Activated CD8-positive, alpha-beta memory T cell treated with anti-CD3 and anti-CD28 coated beads, Interleukin-2, amount 50 U/mL, for 48 hours (primary cell): ENCODE measurements at regions not wholly inside any gene's neighbourhood (a gene's known extent, or its start where the extent isn't known, plus 50 kb on each side); places are given as distances from the start of the nearest gene placed in this dataset.

ENCODE experiments used
- DNase-seq: peaks from one replicate; pipeline ENCODE4 v3.0.0-alpha.2; 2020

GRCh38 chr22:48804811-48805301 is 1022.8 kb downstream of the BRD1 start:
- DNase-seq = no peak

- no peak for DNase-seq
Observed at GRCh38 chr22:48803948-48804810, 1023.5 kb downstream of the BRD1 start.

GRCh38 chr22:48803171-48803947 is 1024.3 kb downstream of the BRD1 start:
- no peak for DNase-seq

GRCh38 chr22:48802576-48802975 is 1025.1 kb downstream of the BRD1 start:
- no peak for DNase-seq

- no peak for DNase-seq
Observed at GRCh38 chr22:48800886-48801607, 1026.6 kb downstream of the BRD1 start.

GRCh38 chr22:48800036-48800885 is 1027.4 kb downstream of the BRD1 start:
- no peak for DNase-seq

GRCh38 chr22:48799227-48799970 is 1028.3 kb downstream of the BRD1 start:
- DNase-seq = no peak

GRCh38 chr22:48798281-48799226 is 1029.1 kb downstream of the BRD1 start:
- no peak for DNase-seq

GRCh38 chr22:48797731-48798130 is 1029.9 kb downstream of the BRD1 start:
- no peak for DNase-seq

- no peak for DNase-seq
Observed at GRCh38 chr22:48796310-48797015, 1031.2 kb downstream of the BRD1 start.

- no peak for DNase-seq
Observed at GRCh38 chr22:48795664-48796063, 1032.0 kb downstream of the BRD1 start.

- no peak for DNase-seq
Observed at GRCh38 chr22:48794906-48795305, 1032.8 kb downstream of the BRD1 start.

GRCh38 chr22:48793949-48794348 is 1033.7 kb downstream of the BRD1 start:
- DNase-seq = no peak

- no peak for DNase-seq
Observed at GRCh38 chr22:48786679-48786996, 1041.0 kb downstream of the BRD1 start.

GRCh38 chr22:48785792-48786678 is 1041.6 kb downstream of the BRD1 start:
- no peak for DNase-seq

- DNase-seq = no peak
Observed at GRCh38 chr22:48784701-48785503, 1042.8 kb downstream of the BRD1 start.

- DNase-seq = no peak
Observed at GRCh38 chr22:48783821-48784266, 1043.8 kb downstream of the BRD1 start.
